PC-3 (cell line): ENCODE measurements at regions not wholly inside any gene's neighbourhood (a gene's known extent, or its start where the extent isn't known, plus 50 kb on each side); places are given as distances from the start of the nearest gene placed in this dataset.

Source experiments
- ATAC-seq: fragments of 200-7000 bp; cut with Tn5 transposase; 2 replicates; pipeline ENCODE4 v1.9.1; 2020; ENCODE audit warnings: mild to moderate bottlenecking, moderate library complexity
- BruUV-seq: library from RNA; stranded (reverse); fragments of 400-500 nt; replicated peaks from 2 replicates; lab custom pipeline; 2021; lab: Mats Ljungman, UMichigan
- CTCF ChIA-PET: fragments of 300-600 bp; sonication (Branson Sonifier 250); formaldehyde crosslinking; loops from one replicate; lab custom pipeline; 2022; ENCODE audit warnings: antibody characterized with exemption; lab: Charles Lee
- POLR2A ChIA-PET: fragments of 300-600 bp; sonication (Branson Sonifier 250); formaldehyde crosslinking; loops from one replicate; lab custom pipeline; 2022; ENCODE audit warnings: antibody characterized with exemption; ENCODE audit not compliant: unreplicated experiment; lab: Charles Lee
- DNase-seq: peaks from one replicate; pipeline ENCODE4 v3.0.0-alpha.2; 2015
- H2AFZ ChIP-seq: fragments of 300-600 bp; sonication (generic); 2 replicates; pipeline ENCODE4 v1.6.0; 2016; ENCODE audit warnings: antibody characterized with exemption, low read length
- H3F3A ChIP-seq: fragments of 300-600 bp; sonication (generic); one replicate; pipeline ENCODE4 v1.6.0; 2017; ENCODE audit warnings: antibody characterized with exemption, low read length, control low read depth, mild to moderate bottlenecking; ENCODE audit not compliant: unreplicated experiment
- H3K27ac ChIP-seq: fragments of 300-600 bp; sonication (generic); 2 replicates; pipeline ENCODE4 v1.5.1; 2016; ENCODE audit warnings: mild to moderate bottlenecking, low read length
- H3K27me3 ChIP-seq: fragments of 300-600 bp; sonication (generic); 2 replicates; pipeline ENCODE4 v1.6.1; 2016; ENCODE audit warnings: low read length, mixed read lengths
- H3K36me3 ChIP-seq: fragments of 300-600 bp; sonication (generic); 2 replicates; pipeline ENCODE4 v1.6.1; 2016; ENCODE audit warnings: low read depth, mixed run types, low read length, mixed read lengths
- H3K4me1 ChIP-seq: fragments of 300-600 bp; sonication (generic); 2 replicates; pipeline ENCODE4 v1.5.1; 2016; ENCODE audit warnings: low read length; ENCODE audit not compliant: insufficient read depth
- H3K4me2 ChIP-seq: fragments of 300-600 bp; sonication (generic); 2 replicates; pipeline ENCODE4 v1.6.0; 2016; ENCODE audit warnings: low read length
- H3K4me3 ChIP-seq: fragments of 300-600 bp; sonication (generic); 2 replicates; pipeline ENCODE4 v1.5.1; 2016; ENCODE audit warnings: mild to moderate bottlenecking, low read length, mixed read lengths
- H3K79me2 ChIP-seq: fragments of 300-600 bp; sonication (generic); 2 replicates; pipeline ENCODE4 v1.6.1; 2017; ENCODE audit warnings: low read length, mixed read lengths
- H3K9ac ChIP-seq: fragments of 300-600 bp; sonication (generic); 2 replicates; pipeline ENCODE4 v1.6.0; 2016; ENCODE audit warnings: mild to moderate bottlenecking, low read length
- H3K9me2 ChIP-seq: fragments of 300-600 bp; sonication (generic); replicated peaks from 2 replicates; pipeline ENCODE4 v1.6.1; 2016; ENCODE audit warnings: mixed run types, low read length, mixed read lengths
- H3K9me3 ChIP-seq: fragments of 300-600 bp; sonication (generic); 2 replicates; pipeline ENCODE4 v1.6.1; 2016; ENCODE audit warnings: low read length, mixed read lengths
- H4K20me1 ChIP-seq: fragments of 300-600 bp; sonication (generic); 2 replicates; pipeline ENCODE4 v1.6.1; 2016; ENCODE audit warnings: low read length, mixed read lengths
- EZH2 ChIP-seq: fragments of 300-600 bp; sonication (generic); IDR thresholded peaks from one replicate; pipeline ENCODE4 v1.6.1; 2017; ENCODE audit warnings: antibody characterized with exemption, mild to moderate bottlenecking, low read length; ENCODE audit not compliant: unreplicated experiment
- EZH2phosphoT487 ChIP-seq: fragments of 300-600 bp; sonication (generic); IDR thresholded peaks from 2 replicates; pipeline ENCODE4 v1.6.1; 2018; ENCODE audit warnings: mild to moderate bottlenecking, antibody characterized with exemption, low read length, borderline replicate concordance
- intact Hi-C: fragments of 100-400 bp; cut with micrococcal nuclease; formaldehyde crosslinking; loops from 2 replicates; pipeline ENCODE4 v1.9.0; 2023
- TF ChIP-seq, protein P1 (sequence below): fragments of 300-600 bp; sonication (generic); conservative IDR thresholded peaks from 2 replicates; pipeline ENCODE4 v1.5.1; 2017; ENCODE audit warnings: antibody characterized with exemption, low read depth, mild to moderate bottlenecking, low read length

DNA sequence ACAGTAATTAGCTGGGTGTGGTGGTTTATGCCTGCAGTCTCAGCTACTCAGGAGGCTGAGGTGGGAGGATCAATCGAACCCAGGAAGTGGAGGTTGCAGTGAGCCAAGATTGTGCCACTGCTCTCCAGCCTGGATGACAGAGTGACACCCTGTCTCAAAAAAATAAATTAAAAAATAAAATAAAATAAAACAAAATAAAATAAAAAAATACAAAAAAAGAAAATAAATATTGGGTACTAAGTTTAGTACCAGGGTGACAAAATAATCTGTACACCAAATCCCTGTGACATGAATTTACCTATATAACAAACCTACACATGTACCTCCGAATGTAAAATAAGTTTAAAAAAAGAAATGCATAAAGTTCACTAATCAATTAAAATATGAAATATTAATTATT lies 666.0 kb upstream of the CDH18 start:
- Histone ChIP-seq H3K4me1 (no peaks in the 10 kb centered on the region), H2AFZ (no peak overlapping the region), H3K36me3 (no peaks in the 10 kb centered on the region), H3K79me2 (no peaks in the 10 kb centered on the region), H4K20me1 (no peaks in the 10 kb centered on the region), H3K4me2 (no peak overlapping the region), H3K4me3 (no peak overlapping the region), H3K9me3 (no peaks in the 10 kb centered on the region), H3K9me2 (no peaks in the 10 kb centered on the region), H3K27ac (no peak overlapping the region), H3F3A (no peaks in the 10 kb centered on the region), H3K9ac (no peak overlapping the region), H3K27me3 (no peaks in the 10 kb centered on the region)
- intact Hi-C loops = no loop called here
- ATAC-seq (no peak), DNase-seq (no peak)
- BruUV-seq = no TSS peak
- ChIA-PET POLR2A (no interaction called here), CTCF (no interaction called here)
- TF ChIP-seq EZH2 = no peak
- TF ChIP-seq, protein P1, sequence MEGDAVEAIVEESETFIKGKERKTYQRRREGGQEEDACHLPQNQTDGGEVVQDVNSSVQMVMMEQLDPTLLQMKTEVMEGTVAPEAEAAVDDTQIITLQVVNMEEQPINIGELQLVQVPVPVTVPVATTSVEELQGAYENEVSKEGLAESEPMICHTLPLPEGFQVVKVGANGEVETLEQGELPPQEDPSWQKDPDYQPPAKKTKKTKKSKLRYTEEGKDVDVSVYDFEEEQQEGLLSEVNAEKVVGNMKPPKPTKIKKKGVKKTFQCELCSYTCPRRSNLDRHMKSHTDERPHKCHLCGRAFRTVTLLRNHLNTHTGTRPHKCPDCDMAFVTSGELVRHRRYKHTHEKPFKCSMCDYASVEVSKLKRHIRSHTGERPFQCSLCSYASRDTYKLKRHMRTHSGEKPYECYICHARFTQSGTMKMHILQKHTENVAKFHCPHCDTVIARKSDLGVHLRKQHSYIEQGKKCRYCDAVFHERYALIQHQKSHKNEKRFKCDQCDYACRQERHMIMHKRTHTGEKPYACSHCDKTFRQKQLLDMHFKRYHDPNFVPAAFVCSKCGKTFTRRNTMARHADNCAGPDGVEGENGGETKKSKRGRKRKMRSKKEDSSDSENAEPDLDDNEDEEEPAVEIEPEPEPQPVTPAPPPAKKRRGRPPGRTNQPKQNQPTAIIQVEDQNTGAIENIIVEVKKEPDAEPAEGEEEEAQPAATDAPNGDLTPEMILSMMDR = no peak
- no peak for TF ChIP-seq EZH2phosphoT487

GRCh38 chr5:20649966-20650365 lies 662.0 kb upstream of the CDH18 start:
- TF ChIP-seq EZH2 = no peak
- TF ChIP-seq EZH2phosphoT487 = no peak
- TF ChIP-seq, protein P1 = no peak
- Histone ChIP-seq H3F3A (no peaks in the 10 kb centered on the region), H3K36me3 (no peaks in the 10 kb centered on the region), H3K4me2 (no peak overlapping the region), H3K4me3 (no peak overlapping the region), H3K9me3 (no peaks in the 10 kb centered on the region), H4K20me1 (no peaks in the 10 kb centered on the region), H2AFZ (no peak overlapping the region), H3K27me3 (no peaks in the 10 kb centered on the region), H3K79me2 (no peaks in the 10 kb centered on the region), H3K9me2 (no peaks in the 10 kb centered on the region), H3K27ac (no peak overlapping the region), H3K4me1 (no peaks in the 10 kb centered on the region), H3K9ac (no peak overlapping the region)
- no peak for DNase-seq
- no TSS peak for BruUV-seq
- POLR2A ChIA-PET = no interaction called here
- CTCF ChIA-PET = no interaction called here
- intact Hi-C loops = no loop called here
- ATAC-seq = peak; percentile 37

DNA sequence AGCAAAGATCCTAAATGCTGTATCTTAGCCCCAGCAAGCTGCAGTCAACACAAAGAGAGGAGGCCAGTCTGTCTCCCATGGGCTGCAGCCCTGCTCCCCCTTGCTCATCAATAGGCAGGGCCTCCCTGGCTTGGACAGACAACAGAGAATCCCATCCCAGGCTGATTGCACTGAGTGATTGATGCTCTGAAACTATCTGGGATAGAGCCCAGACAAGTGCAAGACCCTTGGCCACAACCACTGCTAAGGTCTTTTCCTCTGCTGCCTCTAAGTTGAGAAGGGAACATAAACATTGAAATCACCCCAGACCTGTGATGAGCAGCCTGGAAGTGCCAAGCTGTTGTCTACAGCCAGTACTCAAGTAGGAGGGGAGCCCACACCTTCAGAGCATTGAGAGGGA lies 661.0 kb upstream of the CDH18 start:
- TF ChIP-seq EZH2 (no peak), EZH2phosphoT487 (no peak)
- TF ChIP-seq, protein P1 = no peak
- ATAC-seq = no peak
- no peaks in the 10 kb centered on the region for H3K36me3 ChIP-seq
- ChIA-PET CTCF (no interaction called here), POLR2A (no interaction called here)
- no peak overlapping the region for H3K4me2 ChIP-seq
- intact Hi-C loops = no loop called here
- no peak overlapping the region for H3K27ac ChIP-seq
- H3K27me3 ChIP-seq = no peaks in the 10 kb centered on the region
- H3F3A ChIP-seq = no peaks in the 10 kb centered on the region
- no peaks in the 10 kb centered on the region for H3K79me2 ChIP-seq
- DNase-seq = no peak
- H4K20me1 ChIP-seq = no peaks in the 10 kb centered on the region
- H3K9ac ChIP-seq = no peak overlapping the region
- no peak overlapping the region for H3K4me3 ChIP-seq
- no peaks in the 10 kb centered on the region for H3K9me2 ChIP-seq
- H3K9me3 ChIP-seq = no peaks in the 10 kb centered on the region
- no TSS peak for BruUV-seq
- no peak overlapping the region for H2AFZ ChIP-seq
- H3K4me1 ChIP-seq = no peaks in the 10 kb centered on the region
